Sigmoid colon (tissue), 3 donors: ENCODE measurements at regions not wholly inside any gene's neighbourhood (a gene's known extent, or its start where the extent isn't known, plus 50 kb on each side); places are given as distances from the start of the nearest gene placed in this dataset.

Source experiments
- POLR2A ChIP-seq, 2 donors: fragments of 450-650 bp; IDR thresholded peaks; one replicate each; pipeline ENCODE4 v1.6.1; 2016; ENCODE audit warnings: antibody characterized with exemption in 2 of 2, mild to moderate bottlenecking in 2 of 2, moderate library complexity in 2 of 2
- TF ChIP-seq, protein P1 (sequence below), 4 experiments: fragments of 450-650 bp in 3 of 4; fragments of 200-600 bp in 1 of 4; IDR thresholded peaks; one replicate each; pipeline ENCODE4 v1.5.1; 2016 to 2019; ENCODE audit warnings: antibody characterized with exemption in 4 of 4, mild to moderate bottlenecking in 3 of 4, moderate library complexity in 2 of 4

DNA sequence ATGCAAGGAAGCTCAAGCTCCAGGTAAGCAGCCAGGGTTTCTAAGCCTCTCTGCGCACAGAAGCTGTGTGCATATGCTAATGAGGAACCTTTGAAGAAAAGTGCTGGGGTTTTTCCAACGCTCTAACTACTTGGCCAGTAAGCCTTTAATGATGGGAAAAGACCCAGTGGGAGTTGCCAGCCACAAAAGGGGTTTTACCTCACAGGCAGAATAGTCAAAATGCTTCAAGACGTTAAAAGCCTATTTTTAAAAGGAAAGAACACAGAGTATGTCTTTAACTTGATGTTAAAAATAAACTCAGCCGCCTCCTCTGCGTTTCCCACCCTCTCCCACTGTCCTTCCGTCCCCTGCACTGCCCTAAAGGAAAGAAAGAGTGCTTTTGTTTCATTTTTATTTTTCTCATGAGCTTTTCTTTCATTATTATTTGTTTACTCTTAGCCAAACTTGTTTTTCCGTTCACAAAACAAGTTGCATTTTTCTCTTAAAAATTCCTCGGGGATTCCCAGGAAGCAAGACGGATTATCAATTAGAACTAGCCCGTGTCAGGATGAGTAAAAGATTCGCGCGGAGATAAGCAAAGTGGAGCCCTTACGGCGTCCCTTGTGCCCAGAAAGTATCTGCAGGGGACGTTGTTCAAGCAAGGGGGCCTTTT, 209.8 kb upstream of the NUDT4 start:
- TF ChIP-seq, protein P1, sequence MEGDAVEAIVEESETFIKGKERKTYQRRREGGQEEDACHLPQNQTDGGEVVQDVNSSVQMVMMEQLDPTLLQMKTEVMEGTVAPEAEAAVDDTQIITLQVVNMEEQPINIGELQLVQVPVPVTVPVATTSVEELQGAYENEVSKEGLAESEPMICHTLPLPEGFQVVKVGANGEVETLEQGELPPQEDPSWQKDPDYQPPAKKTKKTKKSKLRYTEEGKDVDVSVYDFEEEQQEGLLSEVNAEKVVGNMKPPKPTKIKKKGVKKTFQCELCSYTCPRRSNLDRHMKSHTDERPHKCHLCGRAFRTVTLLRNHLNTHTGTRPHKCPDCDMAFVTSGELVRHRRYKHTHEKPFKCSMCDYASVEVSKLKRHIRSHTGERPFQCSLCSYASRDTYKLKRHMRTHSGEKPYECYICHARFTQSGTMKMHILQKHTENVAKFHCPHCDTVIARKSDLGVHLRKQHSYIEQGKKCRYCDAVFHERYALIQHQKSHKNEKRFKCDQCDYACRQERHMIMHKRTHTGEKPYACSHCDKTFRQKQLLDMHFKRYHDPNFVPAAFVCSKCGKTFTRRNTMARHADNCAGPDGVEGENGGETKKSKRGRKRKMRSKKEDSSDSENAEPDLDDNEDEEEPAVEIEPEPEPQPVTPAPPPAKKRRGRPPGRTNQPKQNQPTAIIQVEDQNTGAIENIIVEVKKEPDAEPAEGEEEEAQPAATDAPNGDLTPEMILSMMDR (IDR thresholded peaks at IDR 0.05): no peak
- TF ChIP-seq POLR2A (IDR thresholded peaks at IDR 0.05): no peak
